ENCODE measurements at regions not wholly inside any gene's neighbourhood (a gene's known extent, or its start where the extent isn't known, plus 50 kb on each side); places are given as distances from the start of the nearest gene placed in this dataset.

- no peak for DNase-seq (ENCODE audit: low read depth)
These were observed 524.3 kb downstream of the MTRR start for GRCh38 chr5:8393240-8393639.

DNA sequence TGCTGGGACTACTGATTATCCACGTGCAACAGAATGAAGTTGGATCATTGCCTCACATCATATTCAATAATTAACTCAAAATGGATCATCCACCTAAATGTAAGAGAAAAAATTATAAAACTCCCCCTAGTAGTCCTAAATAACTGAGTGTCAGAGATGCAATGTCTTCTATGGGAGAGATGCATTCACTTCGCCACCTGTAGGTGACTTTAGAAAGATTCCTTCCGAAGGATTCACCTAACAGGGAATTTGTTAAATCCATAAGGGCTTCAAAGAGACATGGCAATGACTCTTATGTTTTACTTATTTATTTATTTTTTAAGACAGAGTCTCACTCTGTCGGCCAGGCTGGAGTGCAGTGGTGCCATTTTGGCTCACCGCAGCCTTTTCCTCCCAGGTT lies 526.0 kb downstream of the MTRR start:
- DNase-seq (ENCODE audit: low read depth): no peak

DNA sequence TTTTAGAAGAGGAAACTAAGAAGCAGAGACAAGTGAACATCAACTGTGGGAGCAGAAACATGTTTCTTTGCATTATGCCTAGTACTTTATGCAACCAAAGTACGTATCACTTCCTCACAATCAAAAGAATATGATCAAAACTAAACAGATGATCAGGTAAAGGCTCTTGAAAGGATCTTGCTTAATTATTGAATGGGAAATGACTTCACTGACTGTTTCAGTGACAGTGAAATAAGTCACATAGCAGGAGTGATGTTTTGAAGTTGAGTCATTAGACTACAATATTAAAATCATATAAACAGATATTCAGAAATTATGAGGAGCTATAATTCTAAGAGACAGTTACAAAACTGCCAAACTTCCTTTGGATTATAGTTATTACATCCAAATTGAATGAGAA lies 527.3 kb downstream of the MTRR start:
- no peak for DNase-seq (ENCODE audit: low read depth)

- DNase-seq (ENCODE audit: low read depth): no peak
These were observed 527.8 kb downstream of the MTRR start for GRCh38 chr5:8396756-8397155.

- no peak for DNase-seq (ENCODE audit: low read depth)
These were observed 530.5 kb downstream of the MTRR start for GRCh38 chr5:8399471-8399870.

DNA sequence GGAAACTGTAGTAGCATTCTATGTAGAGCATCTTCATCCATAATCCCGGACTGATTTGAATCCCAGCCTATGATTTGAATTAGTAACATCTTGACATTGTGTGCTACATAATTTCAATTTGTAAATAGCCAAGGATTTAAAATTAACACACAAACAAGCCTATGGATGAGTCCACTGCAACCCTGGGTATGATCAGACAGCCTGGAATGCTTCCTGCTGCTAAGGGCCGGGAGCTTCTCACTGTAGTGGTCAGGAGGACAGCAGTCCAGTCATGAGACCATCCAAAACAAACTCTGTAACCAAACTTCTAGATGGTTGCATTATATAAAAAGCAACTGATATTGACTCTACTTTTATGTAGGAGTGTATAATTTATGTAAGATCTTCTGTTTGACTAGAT lies 539.3 kb downstream of the MTRR start:
- DNase-seq (ENCODE audit: low read depth): no peak

DNA sequence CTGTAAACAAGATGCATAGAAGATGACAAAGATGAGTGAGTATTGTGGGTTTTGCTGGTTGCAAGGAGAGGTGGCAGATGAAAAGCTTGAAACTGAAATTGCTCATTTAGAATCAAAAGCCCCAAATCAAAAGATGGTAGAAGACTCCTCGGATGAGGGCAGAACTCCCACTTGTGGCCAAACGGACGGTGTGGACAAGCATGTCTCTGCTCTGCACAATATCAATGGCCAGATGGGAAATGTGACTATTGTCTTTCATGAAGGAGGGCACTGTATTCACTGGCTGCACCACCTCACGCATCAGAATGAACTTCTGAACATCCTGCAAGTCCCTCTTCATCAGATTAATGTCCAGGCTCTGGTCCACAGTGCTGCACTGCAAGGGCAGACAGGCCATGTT lies 541.7 kb downstream of the MTRR start:
- DNase-seq (ENCODE audit: low read depth): no peak

- DNase-seq (ENCODE audit: low read depth): no peak
These were observed 545.0 kb downstream of the MTRR start for GRCh38 chr5:8413975-8414374.

DNA sequence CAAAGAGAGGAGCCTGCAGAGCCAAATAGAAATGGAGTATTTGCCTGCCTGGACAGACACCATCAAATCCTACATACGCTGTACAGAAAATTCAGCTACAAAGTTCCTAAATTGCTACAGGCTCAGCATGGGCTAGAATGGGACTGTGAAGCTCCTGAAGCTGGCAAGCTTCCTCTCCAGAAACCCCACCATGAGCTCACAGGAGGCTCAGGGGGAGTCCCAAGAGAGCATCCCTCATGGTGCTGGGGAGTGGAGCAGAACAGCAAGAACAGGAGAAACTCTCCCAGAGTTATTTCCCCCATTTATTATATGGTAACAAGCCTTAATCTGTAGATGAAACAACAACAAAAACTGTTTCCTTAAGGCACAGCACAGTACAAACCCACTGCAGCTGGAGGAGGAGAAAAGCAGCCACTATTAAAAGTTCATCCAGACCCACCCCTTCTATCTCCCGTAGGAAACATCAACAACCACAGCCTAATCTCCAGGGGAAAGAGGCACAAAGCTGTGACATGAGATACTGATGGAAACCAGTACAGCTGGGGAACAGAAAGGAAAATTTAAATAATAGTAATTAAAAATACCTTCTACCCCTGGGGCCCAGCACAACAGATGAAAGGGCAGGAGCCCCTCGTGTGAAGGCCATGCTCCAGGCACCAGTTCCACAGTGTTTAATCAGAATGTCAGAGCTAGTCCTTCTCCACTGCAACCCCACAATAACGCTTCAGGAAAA lies 548.5 kb downstream of the MTRR start:
- DNase-seq (ENCODE audit: low read depth): no peak

DNA sequence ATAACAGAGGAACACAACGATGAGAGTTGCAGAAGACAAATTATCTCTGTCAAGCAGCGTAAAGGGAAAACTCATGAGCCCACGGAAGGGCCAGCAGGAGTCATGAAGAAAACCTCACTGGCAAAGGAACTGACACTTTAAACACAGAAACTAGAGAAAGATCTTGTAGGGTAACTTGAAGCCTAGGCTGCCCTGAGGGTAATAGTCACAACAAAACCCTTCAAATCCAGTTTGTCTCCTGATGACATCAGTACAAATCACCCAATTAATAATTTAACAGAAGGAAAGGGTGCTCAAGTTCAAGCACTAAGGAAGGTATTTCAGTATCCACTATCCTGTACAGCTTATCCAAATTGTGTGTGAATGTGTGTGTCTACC lies 549.1 kb downstream of the MTRR start:
- no peak for DNase-seq (ENCODE audit: low read depth)

DNA sequence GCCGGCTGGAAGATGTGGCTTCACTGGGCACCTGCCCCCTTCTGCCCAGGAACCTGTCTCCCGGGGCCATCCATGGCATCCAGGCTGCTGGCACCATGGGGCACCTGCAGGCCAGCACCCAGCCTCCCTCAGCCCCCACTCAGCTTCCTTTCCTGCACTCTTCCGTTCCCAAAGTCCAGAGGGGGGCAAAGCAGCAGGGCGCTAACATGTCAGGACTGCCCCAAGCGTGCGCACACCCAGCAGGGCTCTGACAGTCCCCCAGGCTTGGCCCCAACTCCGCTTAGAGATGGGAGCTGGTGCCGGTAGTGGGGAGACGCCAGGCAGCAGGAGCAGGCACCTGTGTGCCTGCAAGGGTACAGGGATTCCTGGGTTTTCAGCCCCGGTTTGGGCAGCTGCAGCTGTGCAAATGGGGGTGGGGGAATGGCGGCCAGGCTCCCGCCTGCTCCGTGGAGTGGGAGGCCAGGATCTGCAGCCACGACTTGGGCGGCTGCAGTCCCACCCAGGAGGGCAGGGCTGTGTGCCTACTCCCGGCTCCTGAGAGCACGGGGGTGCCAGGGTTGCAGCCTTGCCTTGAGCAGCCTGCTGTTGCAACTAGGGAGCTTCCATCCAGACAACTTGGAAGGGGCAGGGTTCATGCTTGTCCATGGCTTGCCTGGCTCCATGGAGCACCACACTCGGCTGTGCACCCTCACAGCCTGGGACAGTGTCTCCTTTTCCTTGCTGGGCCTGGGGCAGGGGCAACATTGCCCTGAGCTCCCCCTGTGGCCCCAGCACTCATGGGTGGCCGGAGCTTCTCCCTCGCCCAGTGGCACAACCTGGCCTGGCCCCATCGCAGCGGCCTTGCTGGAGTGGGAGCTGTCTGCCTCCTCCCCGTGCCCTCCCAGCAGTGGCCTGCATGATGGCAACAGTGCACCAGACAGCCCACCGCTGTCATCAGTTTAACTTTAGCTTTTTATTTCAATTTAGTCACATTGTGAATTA lies 561.1 kb downstream of the MTRR start:
- no peak for DNase-seq (ENCODE audit: low read depth)

- DNase-seq (ENCODE audit: low read depth): no peak
These were observed 565.6 kb downstream of the MTRR start for GRCh38 chr5:8434501-8434900.

DNA sequence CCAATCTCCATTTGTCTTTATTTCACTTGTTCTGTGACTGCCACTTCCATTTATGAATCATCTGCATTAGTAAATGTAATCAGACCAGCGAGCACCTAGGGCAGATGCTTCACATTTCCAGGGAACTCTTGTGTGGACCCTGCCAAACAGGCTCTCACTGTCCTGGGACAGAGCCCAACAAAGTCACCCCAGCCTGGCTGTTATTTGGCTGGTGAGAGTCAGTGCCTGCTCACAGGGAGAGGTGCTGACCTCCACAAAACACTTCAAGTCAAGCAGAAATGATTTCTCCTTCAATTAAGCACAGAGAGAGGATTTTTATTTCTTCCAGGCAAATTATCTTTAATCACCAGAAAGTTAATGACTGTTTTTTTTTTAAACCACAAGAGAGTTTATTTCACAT lies 568.0 kb downstream of the MTRR start:
- no peak for DNase-seq (ENCODE audit: low read depth)

GRCh38 chr5:8445139-8445538 lies 576.2 kb downstream of the MTRR start:
- DNase-seq (ENCODE audit: low read depth): no peak

DNA sequence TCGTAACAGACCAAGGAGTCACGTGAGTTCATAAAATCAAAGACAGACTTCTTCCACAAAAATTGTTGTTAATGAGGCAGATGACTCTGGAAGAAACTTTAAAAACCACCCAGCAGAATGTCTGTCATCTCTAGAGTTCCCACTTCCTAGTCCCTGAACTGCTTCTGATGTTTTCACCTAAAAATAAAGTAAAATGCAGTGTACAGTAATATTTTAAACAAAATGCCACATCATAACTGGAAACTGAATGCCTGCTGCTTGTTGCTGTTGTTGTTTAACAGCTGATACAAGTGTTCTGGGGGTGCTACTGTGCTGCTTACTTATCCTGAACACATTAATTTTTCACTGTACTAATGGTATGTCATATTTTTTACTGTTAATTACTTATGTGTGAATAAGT lies 577.2 kb downstream of the MTRR start:
- DNase-seq (ENCODE audit: low read depth): no peak

- no peak for DNase-seq (ENCODE audit: low read depth)
These were observed 587.9 kb downstream of the MTRR start for GRCh38 chr5:8456846-8457186.

DNA sequence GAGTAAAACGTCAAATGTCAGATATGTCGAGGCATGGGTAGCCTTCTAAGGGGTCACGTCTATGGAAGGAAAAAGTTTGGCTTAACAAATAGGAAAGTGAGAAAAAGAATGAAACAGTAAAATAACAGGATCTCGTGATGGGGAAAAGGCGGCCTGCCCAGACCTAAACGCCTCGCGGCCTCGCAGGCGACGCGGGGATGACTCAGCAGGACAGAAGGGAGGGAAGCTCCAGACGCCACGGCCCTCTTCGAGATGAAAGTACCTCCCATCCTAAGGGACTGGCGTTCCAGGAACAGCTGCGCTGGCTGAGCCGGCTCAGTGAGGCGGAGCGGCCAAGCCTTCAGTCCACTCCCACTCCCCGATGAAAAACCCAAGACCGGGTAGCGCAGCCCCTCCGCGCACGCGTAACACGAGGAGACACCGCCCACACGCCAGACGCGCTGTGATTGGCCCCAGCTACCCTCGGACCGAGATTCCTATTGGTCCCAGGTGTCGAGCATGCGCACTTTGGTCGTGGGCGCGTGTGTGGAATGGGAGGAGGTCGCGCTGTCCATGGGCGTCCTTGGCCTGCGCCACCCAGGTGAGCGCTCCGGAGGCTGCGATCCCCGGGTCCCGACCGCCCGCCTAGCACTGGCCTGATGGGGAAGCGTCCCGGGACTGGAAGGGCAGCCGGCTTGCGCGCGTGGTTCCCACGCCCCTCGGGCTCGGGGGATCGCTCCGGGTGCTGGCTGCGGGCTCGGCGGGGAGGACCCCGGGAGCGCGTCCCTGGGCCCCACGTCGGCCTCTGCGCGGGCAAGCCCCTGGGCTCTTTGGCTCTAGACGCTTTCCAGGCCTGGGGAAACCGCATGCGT lies 588.5 kb downstream of the MTRR start:
- DNase-seq (ENCODE audit: low read depth): no peak

- DNase-seq (ENCODE audit: low read depth): no peak
These were observed 589.1 kb downstream of the MTRR start for GRCh38 chr5:8458038-8458383.

DNA sequence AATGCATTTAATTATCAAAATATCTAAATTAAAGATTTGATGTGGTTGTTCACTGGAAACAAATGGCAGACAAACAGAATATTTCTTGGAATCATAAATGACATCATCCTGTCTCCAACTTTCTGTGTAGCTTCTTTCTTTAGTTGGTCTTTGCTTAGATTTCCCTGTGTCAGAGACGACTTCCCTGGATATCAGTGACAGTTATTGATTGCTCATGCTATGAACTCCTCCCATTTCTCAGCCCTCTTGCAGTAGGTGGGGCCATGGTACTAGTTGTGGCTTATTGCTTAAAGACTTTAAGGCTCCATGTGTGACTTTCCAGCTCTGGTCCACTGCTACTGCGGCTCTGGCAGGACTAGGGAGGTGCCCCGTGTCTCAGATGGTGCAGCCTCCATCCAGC lies 592.6 kb downstream of the MTRR start:
- DNase-seq (ENCODE audit: low read depth): no peak

DNA sequence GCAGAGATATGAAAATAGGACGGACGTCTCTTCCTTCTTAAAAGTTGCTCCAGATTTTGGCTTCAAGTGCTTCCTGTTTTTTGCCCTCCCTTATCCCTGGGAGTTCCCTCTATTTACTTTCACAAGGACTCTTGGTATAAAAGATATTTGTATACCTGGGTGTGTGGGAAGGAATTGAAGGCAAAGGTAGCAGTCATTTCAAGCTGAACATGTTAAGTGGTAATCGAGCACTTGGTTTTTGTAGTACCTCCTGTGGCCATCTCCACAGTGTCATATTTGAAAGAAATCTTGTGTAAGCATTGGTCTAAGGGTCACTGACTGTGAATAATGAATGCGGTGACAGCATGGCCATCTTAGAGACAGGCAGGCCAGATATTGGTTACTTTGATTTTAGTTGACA lies 593.6 kb downstream of the MTRR start:
- no peak for DNase-seq (ENCODE audit: low read depth)

DNA sequence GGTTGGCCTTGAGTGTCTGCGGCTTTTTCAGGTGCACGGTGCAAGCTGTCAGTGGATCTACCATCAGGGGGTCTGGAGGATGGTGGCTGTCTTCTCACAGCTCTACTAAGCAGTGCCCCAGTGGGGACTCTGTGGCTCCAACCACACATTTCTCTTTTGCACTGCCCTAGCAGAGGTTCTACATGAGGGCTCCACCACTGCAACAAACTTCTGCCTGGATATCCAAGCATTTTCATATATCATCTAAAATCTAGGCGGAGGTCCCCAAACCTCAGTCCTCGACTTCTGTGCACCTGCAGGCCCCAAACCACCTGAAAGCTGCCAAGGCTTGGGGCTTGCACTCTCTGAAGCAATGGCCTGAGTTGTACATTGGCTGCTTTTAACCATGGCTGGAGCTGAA lies 601.5 kb downstream of the MTRR start:
- DNase-seq (ENCODE audit: low read depth): no peak

- DNase-seq (ENCODE audit: low read depth): no peak
These were observed 602.6 kb downstream of the MTRR start for GRCh38 chr5:8471581-8471980.

- DNase-seq (ENCODE audit: low read depth): no peak
These were observed 604.1 kb downstream of the MTRR start for GRCh38 chr5:8473016-8473415.
